ENCODE measurements at regions not wholly inside any gene's neighbourhood (a gene's known extent, or its start where the extent isn't known, plus 50 kb on each side); places are given as distances from the start of the nearest gene placed in this dataset.

DNA sequence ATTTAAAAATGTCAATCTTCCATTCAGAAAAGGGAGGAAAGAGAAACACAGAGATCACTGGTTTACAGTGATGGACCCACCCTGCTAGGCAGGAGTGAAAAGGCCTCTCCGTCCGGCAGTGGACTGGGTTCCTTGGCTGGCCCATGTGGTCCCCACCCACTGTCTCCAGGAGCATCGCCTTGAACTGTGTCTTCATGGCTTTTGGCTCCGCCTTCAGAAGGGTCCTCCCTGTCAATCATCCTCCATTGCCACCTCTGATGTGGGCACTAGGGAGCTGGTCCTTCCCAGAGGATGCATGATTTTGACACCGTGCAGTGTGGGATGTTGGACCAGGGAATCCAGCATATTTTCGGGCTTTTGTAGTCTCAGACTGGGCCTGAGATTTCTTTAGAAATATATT, 58.2 kb upstream of the B3GAT1 start:
- DNase-seq, result no peak
- intact Hi-C loops (cut with DNase I), result loop anchor here (10.0 kb wide), 1 partner anchor 105 kb away; no protein-coding TSS in a partner anchor
- Histone ChIP-seq H3K4me1 (peaks cover 15 to 16% of the 10 kb centered on the region in 2 donors), H3K9me3 (no peaks in the 10 kb centered on the region), H3K27me3 (no peaks in the 10 kb centered on the region), H3K36me3 (no peaks in the 10 kb centered on the region), H3K27ac (no peak overlapping the region), H3K4me3 (replicated peaks in 1 of 3) (no peak overlapping the region)
- WGBS, 2 donors, result 94 to 100% methylated on average over 6 of the region's 6 CpGs
- TF ChIP-seq, protein P1, sequence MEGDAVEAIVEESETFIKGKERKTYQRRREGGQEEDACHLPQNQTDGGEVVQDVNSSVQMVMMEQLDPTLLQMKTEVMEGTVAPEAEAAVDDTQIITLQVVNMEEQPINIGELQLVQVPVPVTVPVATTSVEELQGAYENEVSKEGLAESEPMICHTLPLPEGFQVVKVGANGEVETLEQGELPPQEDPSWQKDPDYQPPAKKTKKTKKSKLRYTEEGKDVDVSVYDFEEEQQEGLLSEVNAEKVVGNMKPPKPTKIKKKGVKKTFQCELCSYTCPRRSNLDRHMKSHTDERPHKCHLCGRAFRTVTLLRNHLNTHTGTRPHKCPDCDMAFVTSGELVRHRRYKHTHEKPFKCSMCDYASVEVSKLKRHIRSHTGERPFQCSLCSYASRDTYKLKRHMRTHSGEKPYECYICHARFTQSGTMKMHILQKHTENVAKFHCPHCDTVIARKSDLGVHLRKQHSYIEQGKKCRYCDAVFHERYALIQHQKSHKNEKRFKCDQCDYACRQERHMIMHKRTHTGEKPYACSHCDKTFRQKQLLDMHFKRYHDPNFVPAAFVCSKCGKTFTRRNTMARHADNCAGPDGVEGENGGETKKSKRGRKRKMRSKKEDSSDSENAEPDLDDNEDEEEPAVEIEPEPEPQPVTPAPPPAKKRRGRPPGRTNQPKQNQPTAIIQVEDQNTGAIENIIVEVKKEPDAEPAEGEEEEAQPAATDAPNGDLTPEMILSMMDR (IDR thresholded peaks at IDR 0.05), result no peak
- TF ChIP-seq POLR2A (IDR thresholded peaks at IDR 0.05), result no peak

DNA sequence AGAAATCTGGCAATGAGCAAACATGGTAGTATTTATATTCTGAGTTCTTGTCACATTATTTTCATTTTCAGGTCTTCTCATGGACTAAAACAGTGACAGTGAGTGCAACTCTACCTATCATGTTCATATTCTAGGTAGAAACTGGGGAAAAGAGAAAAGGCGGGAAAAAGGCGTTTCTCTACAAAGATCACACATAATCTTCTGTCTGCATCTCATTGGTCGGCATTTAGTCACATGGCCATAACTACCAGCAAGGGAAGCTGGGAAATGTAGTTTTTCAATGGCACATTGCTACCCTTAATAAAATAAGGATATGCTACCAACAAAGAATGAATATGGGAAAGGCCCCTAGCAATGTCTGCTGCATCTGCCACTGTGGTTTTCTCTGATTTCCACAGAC, 57.6 kb upstream of the B3GAT1 start:
- H3K9me3 ChIP-seq, result no peaks in the 10 kb centered on the region
- H3K4me3 ChIP-seq (replicated peaks in 1 of 3), result no peak overlapping the region
- TF ChIP-seq, protein P1 (IDR thresholded peaks at IDR 0.05), result no peak
- no peak for TF ChIP-seq POLR2A (IDR thresholded peaks at IDR 0.05)
- no peak overlapping the region for H3K27ac ChIP-seq
- peaks cover 16 to 20% of the 10 kb centered on the region in 2 donors for H3K4me1 ChIP-seq
- no peaks in the 10 kb centered on the region for H3K36me3 ChIP-seq
- intact Hi-C loops (cut with DNase I), result loop anchor here (10.0 kb wide), 1 partner anchor 105 kb away; no protein-coding TSS in a partner anchor
- H3K27me3 ChIP-seq, result no peaks in the 10 kb centered on the region
- 91 to 92% methylated on average over 3 of the region's 3 CpGs for WGBS, 2 donors
- DNase-seq, result no peak

DNA sequence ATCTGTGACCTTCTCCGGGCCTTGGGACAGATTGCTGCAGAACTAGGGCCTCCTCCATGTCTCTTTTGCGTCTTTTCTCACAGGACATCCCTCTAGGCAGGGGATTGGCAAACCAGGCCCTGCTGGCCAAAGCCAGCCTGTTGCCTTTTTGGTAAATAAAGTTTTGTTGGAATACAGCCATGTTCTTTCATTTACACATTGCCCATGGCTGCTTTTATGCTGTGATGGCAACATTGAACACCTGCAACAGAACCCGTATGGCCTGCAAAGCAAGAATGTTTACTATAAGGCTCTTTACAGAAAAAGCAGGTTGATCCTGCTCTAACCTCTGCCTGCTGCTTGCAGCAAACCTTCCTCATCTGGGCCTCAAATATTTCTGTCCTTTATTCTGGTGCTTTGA, 56.8 kb upstream of the B3GAT1 start:
- Histone ChIP-seq H3K4me3 (replicated peaks in 1 of 3) (no peak overlapping the region), H3K27me3 (no peaks in the 10 kb centered on the region), H3K9me3 (no peaks in the 10 kb centered on the region), H3K36me3 (no peaks in the 10 kb centered on the region), H3K27ac (no peak overlapping the region), H3K4me1 (peaks cover 23 to 28% of the 10 kb centered on the region in 2 donors)
- TF ChIP-seq, protein P1 (IDR thresholded peaks at IDR 0.05), result no peak
- no peak for TF ChIP-seq POLR2A (IDR thresholded peaks at IDR 0.05)
- DNase-seq, result no peak
- 89 to 96% methylated on average over 3 of the region's 3 CpGs for WGBS, 2 donors
- intact Hi-C loops (cut with DNase I), result no loop called here

DNA sequence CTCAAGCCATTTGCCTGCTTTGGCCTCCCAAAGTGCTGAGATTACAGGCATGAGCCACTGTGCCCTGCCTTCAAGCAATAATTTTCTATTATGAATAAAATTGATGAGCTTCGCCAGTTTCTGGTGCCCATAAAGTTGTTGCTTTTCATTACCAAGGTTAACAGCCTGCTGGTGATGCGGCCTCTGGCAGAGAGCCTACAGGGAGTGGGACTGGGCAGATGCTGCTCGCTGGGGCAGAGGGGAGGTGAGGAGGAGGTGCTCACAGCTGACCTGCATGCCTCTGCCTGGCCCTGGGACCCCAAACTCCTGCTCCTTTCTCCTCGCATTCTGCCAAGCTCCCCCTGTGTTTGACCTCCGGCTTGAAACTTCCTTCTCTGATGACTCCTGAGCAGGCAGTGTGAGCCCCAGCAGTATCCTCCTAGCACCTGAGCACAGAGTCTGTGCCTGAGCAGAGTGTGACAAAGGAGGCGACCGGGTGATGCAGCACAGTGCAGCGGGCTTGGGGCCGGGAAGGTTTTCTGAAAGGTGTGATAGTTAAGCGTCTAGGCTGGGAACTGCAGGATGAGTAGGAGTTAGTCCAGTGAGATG, 56.1 kb upstream of the B3GAT1 start:
- H3K4me1 ChIP-seq, result peaks cover 23 to 33% of the 10 kb centered on the region in 2 donors
- 83 to 86% methylated on average over 10 of the region's 10 CpGs for WGBS, 2 donors
- H3K27ac ChIP-seq, result no peak overlapping the region
- H3K27me3 ChIP-seq, result no peaks in the 10 kb centered on the region
- H3K4me3 ChIP-seq (replicated peaks in 1 of 3), result no peak overlapping the region
- H3K9me3 ChIP-seq, result no peaks in the 10 kb centered on the region
- H3K36me3 ChIP-seq, result no peaks in the 10 kb centered on the region
- intact Hi-C loops (cut with DNase I), result no loop called here
- TF ChIP-seq, protein P1 (IDR thresholded peaks at IDR 0.05), result no peak
- TF ChIP-seq POLR2A (IDR thresholded peaks at IDR 0.05), result no peak
- no peak for DNase-seq

DNA sequence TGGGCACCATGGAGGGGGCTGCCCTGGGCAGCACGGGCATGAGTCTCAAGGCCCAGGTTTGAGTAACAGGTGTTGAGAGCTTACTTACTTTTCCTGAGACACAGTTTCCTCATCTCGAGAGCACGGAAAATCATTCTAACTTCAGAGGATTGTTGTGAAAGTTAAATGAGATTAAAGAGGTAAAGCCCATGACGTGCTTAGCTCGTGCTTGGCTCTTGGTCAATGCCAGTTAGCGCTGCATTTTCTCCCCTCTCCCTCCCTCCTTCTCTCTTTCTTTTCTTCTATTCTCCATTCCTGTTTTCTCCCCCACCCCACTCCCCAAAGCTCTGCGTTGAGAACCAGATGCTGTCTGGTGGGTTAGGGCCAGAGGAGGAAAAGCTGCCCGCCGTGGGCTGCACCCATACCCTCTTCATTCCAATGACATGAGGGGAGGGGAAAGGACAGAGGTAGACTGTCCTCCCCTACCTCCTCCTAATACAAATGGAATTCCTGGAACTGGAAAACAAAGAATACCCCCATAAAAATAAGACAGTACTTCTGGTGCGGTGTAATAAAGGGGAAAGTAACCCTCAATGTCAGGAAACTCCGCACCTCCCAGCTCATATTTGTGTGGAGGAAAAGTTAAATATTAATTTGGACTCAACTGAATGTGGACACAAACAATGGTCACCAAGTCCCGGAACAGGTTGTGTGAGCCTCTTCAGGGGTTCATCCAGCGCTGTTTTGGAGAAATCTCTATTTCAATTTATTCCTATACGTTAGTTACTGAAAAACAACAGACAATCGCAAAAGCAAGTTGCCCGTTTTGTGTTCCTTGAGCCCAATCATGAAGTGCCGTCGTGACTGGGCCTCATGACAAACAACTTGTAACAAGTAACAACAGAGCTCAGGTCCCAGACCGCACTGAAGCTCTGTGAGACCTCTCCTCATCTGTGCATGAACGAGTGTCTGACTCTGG, 54.8 kb upstream of the B3GAT1 start:
- 70 to 71% methylated on average over 20 of the region's 20 CpGs for WGBS, 2 donors
- intact Hi-C loops (cut with DNase I), result no loop called here
- Histone ChIP-seq H3K9me3 (no peaks in the 10 kb centered on the region), H3K27me3 (no peaks in the 10 kb centered on the region), H3K36me3 (no peaks in the 10 kb centered on the region), H3K27ac (peak overlapping the region in 2 of 3 donors; percentile 78 to 85), H3K4me3 (replicated peaks in 1 of 3) (no peak overlapping the region), H3K4me1 (peaks cover 23 to 33% of the 10 kb centered on the region in 2 donors)
- no peak for DNase-seq
- no peak for TF ChIP-seq POLR2A (IDR thresholded peaks at IDR 0.05)
- TF ChIP-seq, protein P1 (IDR thresholded peaks at IDR 0.05), result no peak

All from thyroid gland (tissue), 4 donors.